ENCODE measurements at regions not wholly inside any gene's neighbourhood (a gene's known extent, or its start where the extent isn't known, plus 50 kb on each side); places are given as distances from the start of the nearest gene placed in this dataset.

- H3K79me2 ChIP-seq (ENCODE audit: insufficient read depth, low read length), result no peaks in the 10 kb centered on the region
- no peak for DNase-seq (ENCODE audit: insufficient read length, low spot score, missing footprints)
- no peak overlapping the region for H3K27ac ChIP-seq (ENCODE audit: low read depth, low read length)
- no peaks in the 10 kb centered on the region for H3K27me3 ChIP-seq (ENCODE audit: insufficient read depth, low read length)
- H3K4me1 ChIP-seq (ENCODE audit: insufficient read depth, low read length), result no peaks in the 10 kb centered on the region
- no peak overlapping the region for H3K4me2 ChIP-seq (ENCODE audit: insufficient read depth, low read length)
- H3K4me3 ChIP-seq (ENCODE audit: insufficient read depth, low read length), result no peak overlapping the region
- TF ChIP-seq CTCF (IDR thresholded peaks at IDR 0.05; ENCODE audit: extremely low read depth, low read depth, low read length), result no peak
- no peaks in the 10 kb centered on the region for H3K9me3 ChIP-seq (ENCODE audit: low read depth, low read length)
- H2AFZ ChIP-seq (ENCODE audit: low read length), result no peak overlapping the region
- no peaks in the 10 kb centered on the region for H4K20me1 ChIP-seq (ENCODE audit: insufficient read depth, low read length)
- H3K36me3 ChIP-seq (ENCODE audit: insufficient read depth, low read length), result no peaks in the 10 kb centered on the region
These were observed 133.8 kb downstream of the VEGFA start for GRCh38 chr6:43903739-43904290.

DNA sequence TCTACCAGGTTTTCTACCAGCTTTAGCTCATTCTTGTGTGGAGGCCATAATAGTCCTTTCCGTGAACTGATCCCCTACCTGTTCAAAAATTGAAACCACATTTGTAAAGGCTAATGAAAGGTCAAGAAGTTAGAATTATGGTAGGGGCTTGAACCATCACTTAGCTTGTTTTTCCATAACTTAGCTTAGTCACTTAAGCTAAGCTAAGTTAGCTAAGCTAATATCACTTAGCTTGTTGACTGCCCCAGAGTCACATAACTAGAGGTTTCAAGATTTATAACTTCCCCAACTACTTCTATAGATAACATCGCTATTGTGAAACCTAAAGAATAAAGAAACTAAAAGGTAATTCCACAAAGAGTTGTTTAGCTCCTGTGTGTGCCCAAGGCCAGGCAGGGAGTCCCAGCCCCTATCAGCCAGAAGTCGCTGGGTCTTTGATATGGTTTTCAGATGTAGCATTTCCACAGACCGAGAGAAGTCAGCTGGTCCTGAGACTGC, 131.8 kb downstream of the VEGFA start:
- no peaks in the 10 kb centered on the region for H3K36me3 ChIP-seq (ENCODE audit: insufficient read depth, low read length)
- no peak for TF ChIP-seq CTCF (IDR thresholded peaks at IDR 0.05; ENCODE audit: extremely low read depth, low read depth, low read length)
- no peak overlapping the region for H3K4me2 ChIP-seq (ENCODE audit: insufficient read depth, low read length)
- H3K27me3 ChIP-seq (ENCODE audit: insufficient read depth, low read length), result no peaks in the 10 kb centered on the region
- no peak overlapping the region for H2AFZ ChIP-seq (ENCODE audit: low read length)
- no peak for DNase-seq (ENCODE audit: insufficient read length, low spot score, missing footprints)
- no peaks in the 10 kb centered on the region for H3K4me1 ChIP-seq (ENCODE audit: insufficient read depth, low read length)
- H3K9me3 ChIP-seq (ENCODE audit: low read depth, low read length), result peaks cover 3% of the 10 kb centered on the region
- H3K79me2 ChIP-seq (ENCODE audit: insufficient read depth, low read length), result no peaks in the 10 kb centered on the region
- no peak overlapping the region for H3K4me3 ChIP-seq (ENCODE audit: insufficient read depth, low read length)
- no peak overlapping the region for H3K27ac ChIP-seq (ENCODE audit: low read depth, low read length)
- no peaks in the 10 kb centered on the region for H4K20me1 ChIP-seq (ENCODE audit: insufficient read depth, low read length)

- no peaks in the 10 kb centered on the region for H3K27me3 ChIP-seq (ENCODE audit: insufficient read depth, low read length)
- H2AFZ ChIP-seq (ENCODE audit: low read length), result peak overlapping the region; percentile 64
- no peaks in the 10 kb centered on the region for H3K36me3 ChIP-seq (ENCODE audit: insufficient read depth, low read length)
- no peaks in the 10 kb centered on the region for H3K79me2 ChIP-seq (ENCODE audit: insufficient read depth, low read length)
- no peak for DNase-seq (ENCODE audit: insufficient read length, low spot score, missing footprints)
- H3K4me1 ChIP-seq (ENCODE audit: insufficient read depth, low read length), result no peaks in the 10 kb centered on the region
- H4K20me1 ChIP-seq (ENCODE audit: insufficient read depth, low read length), result no peaks in the 10 kb centered on the region
- no peak overlapping the region for H3K27ac ChIP-seq (ENCODE audit: low read depth, low read length)
- no peak for TF ChIP-seq CTCF (IDR thresholded peaks at IDR 0.05; ENCODE audit: extremely low read depth, low read depth, low read length)
- peaks cover 3% of the 10 kb centered on the region for H3K9me3 ChIP-seq (ENCODE audit: low read depth, low read length)
- no peak overlapping the region for H3K4me3 ChIP-seq (ENCODE audit: insufficient read depth, low read length)
- H3K4me2 ChIP-seq (ENCODE audit: insufficient read depth, low read length), result no peak overlapping the region
These were observed 131.1 kb downstream of the VEGFA start for GRCh38 chr6:43900916-43901732.

DNA sequence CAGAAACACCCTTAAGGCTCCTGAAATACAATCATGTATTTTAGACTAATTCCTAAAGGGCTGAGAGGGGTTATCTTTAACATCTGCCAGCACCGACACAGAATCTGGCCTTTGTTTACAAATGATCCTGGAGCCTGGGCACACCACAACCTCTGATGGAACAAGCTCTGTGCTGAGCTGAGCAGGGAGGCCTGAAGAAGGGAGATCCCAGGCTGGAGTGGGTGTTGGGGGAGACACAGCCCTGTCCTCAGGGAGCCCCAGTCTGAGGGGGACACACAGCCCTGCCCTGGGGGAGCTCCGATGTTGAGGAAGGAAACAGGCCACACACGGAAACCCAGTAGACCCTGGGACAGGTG, 130.5 kb downstream of the VEGFA start:
- Histone ChIP-seq H3K27me3 (ENCODE audit: insufficient read depth, low read length) (no peaks in the 10 kb centered on the region), H2AFZ (ENCODE audit: low read length) (no peak overlapping the region), H3K4me1 (ENCODE audit: insufficient read depth, low read length) (no peaks in the 10 kb centered on the region), H3K79me2 (ENCODE audit: insufficient read depth, low read length) (no peaks in the 10 kb centered on the region), H3K9me3 (ENCODE audit: low read depth, low read length) (peaks cover 3% of the 10 kb centered on the region), H3K36me3 (ENCODE audit: insufficient read depth, low read length) (no peaks in the 10 kb centered on the region), H3K4me2 (ENCODE audit: insufficient read depth, low read length) (no peak overlapping the region), H3K4me3 (ENCODE audit: insufficient read depth, low read length) (no peak overlapping the region), H3K27ac (ENCODE audit: low read depth, low read length) (no peak overlapping the region), H4K20me1 (ENCODE audit: insufficient read depth, low read length) (no peaks in the 10 kb centered on the region)
- peak; percentile 26 for DNase-seq (ENCODE audit: insufficient read length, low spot score, missing footprints)
- TF ChIP-seq CTCF (IDR thresholded peaks at IDR 0.05; ENCODE audit: extremely low read depth, low read depth, low read length), result no peak

Measured in osteoblast (primary cell).